ENCODE measurements at regions not wholly inside any gene's neighbourhood (a gene's known extent, or its start where the extent isn't known, plus 50 kb on each side); places are given as distances from the start of the nearest gene placed in this dataset.

GRCh38 chr13:63448692-63449091 is 2033.0 kb upstream of the PCDH20 start:
- TF ChIP-seq MAX (IDR thresholded peaks at IDR 0.05) (no peak), FOXM1 (IDR thresholded peaks at IDR 0.05; ENCODE audit: borderline replicate concordance, low read depth) (no peak), TAF1 (IDR thresholded peaks at IDR 0.05; ENCODE audit: low read depth) (no peak), EP300 (IDR thresholded peaks at IDR 0.05; ENCODE audit: borderline replicate concordance) (no peak), NFIC (IDR thresholded peaks at IDR 0.05) (no peak), USF1 (IDR thresholded peaks at IDR 0.05) (no peak)
